Activated CD8-positive, alpha-beta memory T cell treated with anti-CD3 and anti-CD28 coated beads for 24 hours (primary cell): ENCODE measurements at regions not wholly inside any gene's neighbourhood (a gene's known extent, or its start where the extent isn't known, plus 50 kb on each side); places are given as distances from the start of the nearest gene placed in this dataset.

Experiments
- DNase-seq: peaks from one replicate; pipeline ENCODE4 v3.0.0-alpha.2; 2020

DNA sequence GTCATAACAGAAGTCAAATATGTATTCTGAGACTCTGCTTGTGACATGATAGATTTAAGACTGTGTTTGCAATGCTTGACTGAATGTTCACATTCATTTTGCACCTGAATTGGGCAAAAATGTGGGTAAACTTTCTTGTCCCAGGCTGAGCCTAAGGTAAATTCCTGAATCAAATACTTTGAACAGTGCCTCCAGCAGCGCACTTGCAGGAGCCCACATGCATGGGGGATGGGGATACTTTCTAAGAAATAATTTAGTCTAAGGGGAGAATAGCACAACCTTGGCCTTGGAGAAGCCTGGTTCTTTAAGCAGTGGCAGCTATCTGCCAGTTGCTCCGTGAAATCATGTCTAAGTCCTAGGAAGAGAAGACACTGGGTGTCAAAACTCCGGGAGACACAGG, 163.5 kb upstream of the EGFLAM start:
- DNase-seq, result no peak

DNA sequence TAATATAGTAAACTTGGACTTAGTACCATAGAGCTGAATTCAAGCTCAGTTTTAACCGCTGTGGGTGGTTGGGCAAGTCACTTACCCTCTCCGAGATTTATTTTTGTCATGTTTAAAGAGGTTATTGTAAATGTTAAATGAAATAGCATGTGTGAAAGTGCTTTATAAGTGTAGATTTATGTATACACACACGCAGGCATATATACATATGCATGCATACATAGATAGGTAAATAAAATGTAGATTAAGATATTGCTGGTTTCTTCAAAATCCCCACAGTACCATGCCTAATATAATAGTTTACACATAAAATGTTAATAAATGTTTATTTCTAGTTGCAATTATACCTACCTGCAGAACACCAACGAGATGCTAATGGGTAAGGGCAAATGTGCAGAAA, 164.5 kb upstream of the EGFLAM start:
- DNase-seq, result no peak

DNA sequence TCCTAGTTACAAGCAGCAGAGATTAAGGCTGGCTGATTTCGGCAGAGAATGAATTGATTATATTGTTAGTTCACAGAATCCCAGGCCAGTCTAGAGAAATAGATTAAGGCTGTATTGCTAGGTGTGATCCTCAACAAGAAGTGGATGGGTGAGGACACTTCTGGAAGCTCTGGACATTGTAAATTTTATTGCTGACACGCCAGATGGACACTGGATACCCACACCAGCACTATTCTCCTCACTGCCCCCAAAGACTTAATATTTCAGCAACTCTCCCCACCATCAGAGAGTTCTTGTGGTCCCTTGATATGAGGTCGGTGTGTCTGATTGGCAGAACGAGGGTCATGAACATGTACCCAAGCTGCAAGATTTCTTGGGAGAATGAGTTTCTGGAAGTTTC, 171.6 kb upstream of the EGFLAM start:
- DNase-seq, result no peak

- DNase-seq, result no peak
Observed at GRCh38 chr5:38079620-38080402, 178.5 kb upstream of the EGFLAM start.

GRCh38 chr5:38078161-38078560, 180.2 kb upstream of the EGFLAM start:
- no peak for DNase-seq

DNA sequence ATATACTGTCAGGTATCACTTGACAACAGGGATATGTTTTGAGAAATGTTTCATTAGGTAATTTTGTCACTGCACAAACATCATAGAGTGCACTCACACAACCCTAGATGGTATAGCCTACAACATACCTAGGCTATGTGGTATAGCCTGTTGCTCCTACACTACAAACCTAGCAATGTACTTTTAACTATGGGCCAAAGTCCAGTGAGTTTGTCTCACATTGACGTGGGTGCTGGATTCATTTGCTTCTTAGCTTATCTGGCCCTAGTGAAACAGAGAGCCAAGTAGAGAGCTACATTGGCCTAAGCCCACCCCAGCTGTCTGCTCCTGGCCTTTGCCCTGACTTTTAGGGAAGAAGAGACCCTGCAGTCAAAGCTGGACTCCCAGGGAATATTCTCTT, 180.7 kb upstream of the EGFLAM start:
- no peak for DNase-seq

DNA sequence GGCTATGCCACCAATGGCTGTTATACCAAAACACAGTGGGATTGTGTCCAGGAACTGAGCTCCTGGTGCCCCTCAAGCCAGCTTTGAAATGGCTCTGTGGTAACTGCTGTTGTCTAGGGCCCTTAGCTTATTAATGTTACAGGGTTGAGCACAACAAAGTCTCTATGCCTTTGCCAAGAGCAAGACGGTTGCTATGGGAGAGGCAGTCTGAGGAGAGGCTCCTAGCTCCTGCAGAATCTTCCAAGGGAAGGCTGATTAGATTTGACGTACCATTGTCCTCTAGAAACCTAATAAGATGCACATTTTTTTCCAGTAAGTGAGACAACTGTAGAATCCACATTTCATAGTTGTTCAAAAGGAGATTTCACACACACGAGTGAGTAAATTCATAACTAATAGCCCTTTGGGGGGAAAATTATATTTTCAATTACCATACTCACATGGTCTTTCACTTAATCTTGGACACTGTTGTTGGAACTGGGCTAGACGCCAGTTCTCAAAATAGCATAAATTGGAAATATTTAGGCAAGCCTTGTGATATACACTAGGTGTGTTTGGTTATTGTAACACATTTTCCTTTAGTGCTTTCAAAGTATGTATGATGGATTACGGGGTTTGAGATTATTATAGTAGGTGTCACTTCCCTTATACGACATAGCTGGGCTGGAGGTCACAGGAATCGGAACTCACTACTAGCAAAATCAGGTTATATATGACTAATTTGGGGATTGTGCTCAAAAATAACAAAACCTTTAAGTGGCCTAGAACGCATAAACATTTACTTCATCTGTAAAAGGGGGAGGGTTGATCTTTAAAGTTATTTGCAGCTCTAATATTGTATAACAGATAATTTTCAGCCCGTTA, 186.3 kb upstream of the EGFLAM start:
- DNase-seq, result no peak

- no peak for DNase-seq
Observed at GRCh38 chr5:38070304-38070950, 187.9 kb upstream of the EGFLAM start.

GRCh38 chr5:38069360-38069759, 189.0 kb upstream of the EGFLAM start:
- no peak for DNase-seq

DNA sequence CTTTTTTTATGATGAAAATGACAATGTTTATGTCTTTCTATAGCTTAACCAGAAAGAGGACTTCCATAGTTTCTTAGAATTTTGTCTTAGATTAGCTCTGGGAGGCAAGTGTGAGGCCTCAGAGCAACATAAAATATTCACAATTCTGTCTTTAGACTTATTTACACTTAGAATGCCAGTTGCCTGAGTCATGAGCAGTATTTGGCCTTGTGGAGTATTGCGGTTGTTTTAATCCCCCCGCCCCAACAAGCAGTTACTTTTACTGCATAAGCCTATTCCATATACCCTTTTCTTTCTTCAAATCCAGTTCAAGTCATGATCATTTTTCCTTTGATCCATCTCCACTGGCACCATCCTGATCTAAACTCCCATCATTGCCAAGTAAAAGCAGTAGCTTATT, 198.0 kb upstream of the EGFLAM start:
- DNase-seq, result no peak

DNA sequence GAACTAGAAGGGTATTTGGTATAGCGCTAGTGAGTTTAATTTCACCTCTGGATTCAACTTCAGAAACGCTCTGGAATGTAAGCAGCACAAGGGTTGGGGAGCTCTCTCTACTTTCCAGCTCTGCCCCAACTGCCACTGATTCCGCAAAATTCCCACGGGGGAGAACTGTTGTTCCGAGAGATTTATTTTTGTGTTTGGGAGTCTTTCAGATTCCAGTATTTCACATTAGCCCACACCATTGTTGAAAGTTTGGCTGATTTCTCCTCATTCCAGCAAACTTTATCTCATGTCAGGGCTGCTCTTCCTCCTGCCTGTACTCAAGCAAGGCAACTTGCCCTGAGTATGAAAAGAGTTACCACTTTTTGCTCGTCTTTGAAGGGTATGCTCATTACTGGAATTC, 198.5 kb upstream of the EGFLAM start:
- no peak for DNase-seq

- DNase-seq, result no peak
Observed at GRCh38 chr5:38051711-38052511, 206.4 kb upstream of the EGFLAM start.

DNA sequence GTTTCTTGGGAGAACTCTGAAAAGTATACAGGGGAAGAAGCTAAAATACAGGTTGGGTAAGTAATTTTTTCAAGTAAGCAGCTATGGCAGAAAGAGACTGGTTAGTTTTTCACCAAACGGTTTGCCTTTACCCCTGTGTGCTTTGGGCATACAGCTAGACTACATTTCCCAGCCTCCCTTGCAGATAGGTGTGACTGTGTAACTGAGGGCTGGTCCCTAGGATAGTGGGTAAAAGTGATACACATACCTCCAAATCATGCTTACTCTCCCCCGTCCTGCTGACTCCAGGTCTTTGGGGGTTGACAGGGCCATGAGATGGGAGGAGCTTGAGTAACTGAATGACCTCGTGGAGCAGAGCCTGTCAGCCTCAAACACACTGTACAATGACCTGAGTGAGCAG, 208.6 kb upstream of the GDNF start:
- no peak for DNase-seq

GRCh38 chr5:38046103-38046502, 206.3 kb upstream of the GDNF start:
- no peak for DNase-seq

- no peak for DNase-seq
Observed at GRCh38 chr5:38045446-38045845, 205.6 kb upstream of the GDNF start.

DNA sequence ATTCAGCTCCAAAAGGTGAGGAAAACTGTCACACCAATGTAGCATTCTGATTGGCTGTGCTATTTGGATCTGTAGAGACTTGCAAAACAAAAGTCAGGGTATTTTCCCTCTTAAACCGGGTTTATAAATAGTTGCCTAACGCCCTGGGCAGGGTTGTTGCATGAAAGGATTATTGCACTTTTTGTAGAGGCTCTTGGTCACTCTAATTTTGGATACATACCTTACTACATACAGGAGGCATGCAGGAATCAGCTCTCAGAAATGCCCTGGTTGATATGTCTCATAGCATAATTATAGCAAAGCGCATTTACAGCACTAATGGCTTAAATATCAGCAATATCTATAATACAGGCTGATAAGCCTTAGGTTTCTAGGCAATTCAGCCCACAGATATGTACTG, 200.0 kb upstream of the GDNF start:
- DNase-seq, result no peak

- DNase-seq, result no peak
Observed at GRCh38 chr5:38039091-38039490, 199.2 kb upstream of the GDNF start.

DNA sequence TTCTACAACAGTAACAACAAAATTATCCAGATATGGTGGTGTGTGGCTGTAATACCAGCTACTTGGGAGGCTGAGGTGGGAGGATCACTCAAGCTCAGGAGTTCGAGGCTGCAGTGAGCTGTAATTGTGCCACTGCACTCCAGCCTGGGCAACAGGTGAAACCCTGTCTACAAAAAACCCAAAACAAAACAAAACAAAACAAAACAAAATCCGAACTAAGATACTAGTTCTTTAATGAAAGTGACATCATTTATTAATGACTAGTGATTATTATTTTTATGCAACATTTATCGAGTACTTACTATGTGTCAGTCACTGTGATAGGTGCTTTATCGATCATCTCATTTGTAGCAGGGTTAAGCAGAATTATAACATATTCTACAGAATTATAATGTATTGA, 196.9 kb upstream of the GDNF start:
- no peak for DNase-seq

DNA sequence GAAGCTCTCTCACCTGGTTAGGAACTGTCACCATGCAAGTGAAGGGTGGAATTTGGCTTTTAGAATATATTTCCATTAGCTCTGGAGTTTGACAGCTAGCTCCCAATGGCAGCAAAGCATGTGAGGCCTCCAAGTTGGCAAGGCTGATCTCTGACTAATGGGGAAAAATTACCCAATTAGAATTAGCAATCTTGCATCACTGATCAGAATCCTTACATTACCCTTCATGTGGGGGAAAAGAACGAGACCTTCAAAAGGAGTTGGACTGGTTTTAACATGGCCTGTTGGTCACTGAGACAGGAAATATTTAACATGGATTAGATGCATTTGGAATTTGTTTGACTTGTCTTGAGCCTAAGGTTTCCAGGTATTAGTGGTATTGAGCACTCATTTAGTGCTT, 192.3 kb upstream of the GDNF start:
- DNase-seq, result no peak

DNA sequence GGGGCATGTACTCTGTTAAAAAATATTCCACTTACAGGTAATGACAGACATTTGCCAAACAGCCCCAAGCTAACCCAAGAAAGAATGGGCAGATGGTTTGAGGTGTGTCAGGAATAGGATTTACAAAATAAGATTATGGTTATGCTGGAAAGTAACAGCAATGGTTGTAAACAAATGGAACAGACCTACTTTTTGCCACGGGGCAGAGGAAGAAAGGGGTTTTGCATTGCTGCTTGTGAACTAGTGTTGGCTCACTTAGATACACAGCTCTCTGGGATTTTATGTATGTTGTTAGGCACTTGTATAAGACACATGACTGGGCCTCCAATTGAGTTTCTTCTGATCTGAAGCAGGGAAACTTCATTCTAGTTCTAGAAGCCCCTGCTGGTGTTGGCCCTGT, 191.5 kb upstream of the GDNF start:
- DNase-seq, result no peak

DNA sequence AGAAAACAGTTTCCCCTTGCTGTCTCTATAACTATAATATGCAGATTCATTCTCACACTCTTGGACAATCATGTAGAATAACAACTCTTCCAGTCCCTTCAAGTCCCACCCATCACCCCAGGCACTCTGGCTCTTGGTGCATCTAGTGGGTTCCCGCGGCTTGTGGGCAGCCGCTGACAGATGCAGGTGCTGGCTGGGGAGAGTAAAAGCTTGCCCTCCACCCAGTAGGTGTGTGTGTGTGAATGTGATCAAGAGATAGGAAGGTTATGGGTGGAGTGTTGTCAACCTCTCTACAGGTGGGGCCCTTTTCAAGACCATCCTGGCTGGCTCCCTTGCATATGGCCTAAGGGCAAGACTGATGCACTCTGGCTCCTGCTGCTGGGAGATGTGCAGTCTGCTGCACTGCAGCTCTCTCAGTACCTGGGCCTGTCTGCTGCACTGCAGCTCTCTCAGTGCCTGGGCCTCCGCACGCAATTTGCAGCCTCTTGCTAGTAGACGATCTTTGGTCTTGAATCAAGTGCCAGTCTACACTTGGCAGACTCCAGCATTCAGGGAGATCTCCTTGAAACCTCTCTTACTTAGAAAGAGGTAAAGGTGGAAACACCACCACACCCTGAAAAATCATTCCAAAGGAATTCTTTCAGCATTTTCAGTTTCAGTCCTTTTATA, 189.7 kb upstream of the GDNF start:
- DNase-seq, result no peak

GRCh38 chr5:38023799-38024198, 184.0 kb upstream of the GDNF start:
- DNase-seq, result no peak
